GM23338 (cell line): ENCODE measurements at regions not wholly inside any gene's neighbourhood (a gene's known extent, or its start where the extent isn't known, plus 50 kb on each side); places are given as distances from the start of the nearest gene placed in this dataset.

Experiments used
- ATAC-seq: fragments of 200-7000 bp; cut with Tn5 transposase; 3 replicates; pipeline ENCODE4 v1.9.1; 2020
- DNase-seq: peaks from one replicate; pipeline ENCODE4 v3.0.0-alpha.2; 2015; ENCODE audit warnings: low spot score
- H2AFZ ChIP-seq: fragments of 200-600 bp; sonication (generic); 2 replicates; pipeline ENCODE4 v1.8.0; 2016; ENCODE audit warnings: antibody characterized with exemption, mild to moderate bottlenecking, moderate library complexity
- H3F3A ChIP-seq: fragments of 200-600 bp; sonication (generic); replicated peaks from 2 replicates; pipeline ENCODE4 v1.8.0; 2017; ENCODE audit warnings: antibody characterized with exemption, mixed run types, low read depth
- H3K27ac ChIP-seq: fragments of 200-600 bp; sonication (generic); 2 replicates; pipeline ENCODE4 v1.6.1; 2016; ENCODE audit warnings: low read depth
- H3K27me3 ChIP-seq: fragments of 200-600 bp; sonication (generic); 2 replicates; pipeline ENCODE4 v1.8.0; 2016; ENCODE audit warnings: mild to moderate bottlenecking, mixed run types, moderate library complexity; ENCODE audit not compliant: insufficient read depth
- H3K36me3 ChIP-seq: fragments of 200-600 bp; sonication (generic); 2 replicates; pipeline ENCODE4 v1.8.0; 2016; ENCODE audit warnings: mild to moderate bottlenecking; ENCODE audit not compliant: insufficient read depth
- H3K4me1 ChIP-seq: fragments of 200-600 bp; sonication (generic); 2 replicates; pipeline ENCODE4 v1.8.0; 2016; ENCODE audit warnings: mild to moderate bottlenecking, moderate library complexity; ENCODE audit not compliant: insufficient read depth
- H3K4me2 ChIP-seq: fragments of 200-600 bp; sonication (generic); 2 replicates; pipeline ENCODE4 v1.7.1; 2017; ENCODE audit warnings: mixed run types
- H3K4me3 ChIP-seq: fragments of 200-600 bp; sonication (generic); 2 replicates; pipeline ENCODE4 v1.6.1; 2016; ENCODE audit warnings: mixed run types
- H3K79me2 ChIP-seq: fragments of 200-600 bp; sonication (generic); replicated peaks from 2 replicates; pipeline ENCODE4 v1.8.0; 2017; ENCODE audit warnings: mild to moderate bottlenecking; ENCODE audit not compliant: insufficient read depth
- H3K9me2 ChIP-seq: fragments of 200-600 bp; sonication (generic); 2 replicates; pipeline ENCODE4 v1.8.0; 2017; ENCODE audit not compliant: insufficient read depth
- H4K20me1 ChIP-seq: fragments of 200-600 bp; sonication (generic); replicated peaks from 2 replicates; pipeline ENCODE4 v1.8.0; 2017; ENCODE audit warnings: mild to moderate bottlenecking; ENCODE audit not compliant: insufficient read depth
- H3K27ac Mint-ChIP-seq: 2 replicates; pipeline ENCODE4 v1.8.0; 2020; ENCODE audit warnings: inconsistent platforms, mild to moderate bottlenecking, moderate library complexity, mixed read lengths
- H3K27me3 Mint-ChIP-seq: 3 replicates; pipeline ENCODE4 v1.8.0; 2022; ENCODE audit warnings: low read depth, mild to moderate bottlenecking, moderate library complexity, mixed read lengths, inconsistent platforms; ENCODE audit not compliant: insufficient read depth, poor library complexity
- H3K36me3 Mint-ChIP-seq: 3 replicates; pipeline ENCODE4 v1.8.0; 2021; ENCODE audit warnings: low read depth, mild to moderate bottlenecking, inconsistent platforms, moderate library complexity, mixed read lengths
- H3K4me1 Mint-ChIP-seq: 3 replicates; pipeline ENCODE4 v1.8.0; 2020; ENCODE audit warnings: mild to moderate bottlenecking, inconsistent platforms, mixed read lengths
- H3K4me3 Mint-ChIP-seq: 3 replicates; pipeline ENCODE4 v1.8.0; 2021; ENCODE audit warnings: moderate library complexity, mild to moderate bottlenecking, inconsistent platforms, mixed read lengths
- H3K9me3 Mint-ChIP-seq: 3 replicates; pipeline ENCODE4 v1.8.0; 2020; ENCODE audit warnings: moderate library complexity, mild to moderate bottlenecking, inconsistent platforms, mixed read lengths
- CREB1 ChIP-seq: fragments of 250-450 bp; sonication (Bioruptor Pico); IDR thresholded peaks from 2 replicates; pipeline ENCODE4 v1.5.0; 2020; ENCODE audit warnings: low read depth, mild to moderate bottlenecking, moderate library complexity
- CTCF ChIP-seq, 2 experiments: fragments of 200-600 bp in 1 of 2; sonication (generic) in 1 of 2; conservative IDR thresholded peaks; 2 replicates each; pipeline versions ENCODE4 v1.5.1 to v1.6.1; 2016 to 2017; ENCODE audit warnings: antibody characterized with exemption in 2 of 2, low read depth in 2 of 2, mild to moderate bottlenecking in 2 of 2, moderate library complexity in 1 of 2
- EZH2 ChIP-seq: fragments of 200-600 bp; sonication (generic); IDR thresholded peaks from one replicate; pipeline ENCODE4 v1.8.0; 2017; ENCODE audit warnings: antibody characterized with exemption, mild to moderate bottlenecking, low read depth; ENCODE audit not compliant: unreplicated experiment
- EZH2phosphoT487 ChIP-seq: fragments of 200-600 bp; sonication (generic); IDR thresholded peaks from one replicate; pipeline ENCODE4 v1.8.1; 2018; ENCODE audit warnings: antibody characterized with exemption; ENCODE audit not compliant: unreplicated experiment
- NANOG ChIP-seq: IDR thresholded peaks from 2 replicates; pipeline ENCODE4 v1.6.1; 2016; ENCODE audit warnings: antibody characterized with exemption, borderline replicate concordance
- POLR2AphosphoS5 ChIP-seq: IDR thresholded peaks from 2 replicates; pipeline ENCODE4 v1.6.1; 2016; ENCODE audit warnings: antibody characterized with exemption, low read depth
- REST ChIP-seq: IDR thresholded peaks from one replicate; pipeline ENCODE4 v1.6.1; 2018; ENCODE audit warnings: antibody characterized with exemption; ENCODE audit not compliant: unreplicated experiment
- STAT1 ChIP-seq: IDR thresholded peaks from one replicate; pipeline ENCODE4 v1.6.1; 2016; ENCODE audit warnings: antibody characterized with exemption; ENCODE audit not compliant: unreplicated experiment
- ZNF114 ChIP-seq: fragments of 250-450 bp; sonication (Bioruptor Pico); IDR thresholded peaks from 2 replicates; pipeline ENCODE4 v1.5.0; 2020; ENCODE audit warnings: mild to moderate bottlenecking, moderate library complexity
- ZNF331 ChIP-seq: fragments of 250-450 bp; sonication (Bioruptor Pico); IDR thresholded peaks from 2 replicates; pipeline ENCODE4 v1.5.0; 2020; ENCODE audit warnings: low read depth, mild to moderate bottlenecking, moderate library complexity
- TF ChIP-seq, protein P1 (sequence below): fragments of 250-450 bp; sonication (Bioruptor Pico); IDR thresholded peaks from 2 replicates; pipeline ENCODE4 v1.5.0; 2020; ENCODE audit warnings: mild to moderate bottlenecking, moderate library complexity
- TF ChIP-seq, protein P2 (sequence below): IDR thresholded peaks from 2 replicates; pipeline ENCODE4 v1.6.1; 2016; ENCODE audit warnings: antibody characterized with exemption

GRCh38 chr4:127209580-127210095 lies 423.1 kb upstream of the INTU start:
- H3K36me3 ChIP-seq, result no peaks in the 10 kb centered on the region
- no peaks in the 10 kb centered on the region for H3K27me3 Mint-ChIP-seq
- H4K20me1 ChIP-seq, result no peaks in the 10 kb centered on the region
- no peaks in the 10 kb centered on the region for H3K27me3 ChIP-seq
- H3K9me3 Mint-ChIP-seq, result peaks cover 5% of the 10 kb centered on the region; the same call in 2 of the 3 replicates
- no peak overlapping the region for H3K27ac ChIP-seq
- H3F3A ChIP-seq, result no peaks in the 10 kb centered on the region
- TF ChIP-seq REST (no peak), ZNF114 (no peak), NANOG (no peak), EZH2phosphoT487 (no peak), STAT1 (no peak), EZH2 (no peak), ZNF331 (CRISPR knock-in tag) (no peak), CTCF (conservative IDR thresholded peaks at IDR 0.05; ENCODE audit: low read depth in 2 of 2) (no peak), CREB1 (CRISPR knock-in tag) (no peak), POLR2AphosphoS5 (no peak)
- TF ChIP-seq, protein P1, sequence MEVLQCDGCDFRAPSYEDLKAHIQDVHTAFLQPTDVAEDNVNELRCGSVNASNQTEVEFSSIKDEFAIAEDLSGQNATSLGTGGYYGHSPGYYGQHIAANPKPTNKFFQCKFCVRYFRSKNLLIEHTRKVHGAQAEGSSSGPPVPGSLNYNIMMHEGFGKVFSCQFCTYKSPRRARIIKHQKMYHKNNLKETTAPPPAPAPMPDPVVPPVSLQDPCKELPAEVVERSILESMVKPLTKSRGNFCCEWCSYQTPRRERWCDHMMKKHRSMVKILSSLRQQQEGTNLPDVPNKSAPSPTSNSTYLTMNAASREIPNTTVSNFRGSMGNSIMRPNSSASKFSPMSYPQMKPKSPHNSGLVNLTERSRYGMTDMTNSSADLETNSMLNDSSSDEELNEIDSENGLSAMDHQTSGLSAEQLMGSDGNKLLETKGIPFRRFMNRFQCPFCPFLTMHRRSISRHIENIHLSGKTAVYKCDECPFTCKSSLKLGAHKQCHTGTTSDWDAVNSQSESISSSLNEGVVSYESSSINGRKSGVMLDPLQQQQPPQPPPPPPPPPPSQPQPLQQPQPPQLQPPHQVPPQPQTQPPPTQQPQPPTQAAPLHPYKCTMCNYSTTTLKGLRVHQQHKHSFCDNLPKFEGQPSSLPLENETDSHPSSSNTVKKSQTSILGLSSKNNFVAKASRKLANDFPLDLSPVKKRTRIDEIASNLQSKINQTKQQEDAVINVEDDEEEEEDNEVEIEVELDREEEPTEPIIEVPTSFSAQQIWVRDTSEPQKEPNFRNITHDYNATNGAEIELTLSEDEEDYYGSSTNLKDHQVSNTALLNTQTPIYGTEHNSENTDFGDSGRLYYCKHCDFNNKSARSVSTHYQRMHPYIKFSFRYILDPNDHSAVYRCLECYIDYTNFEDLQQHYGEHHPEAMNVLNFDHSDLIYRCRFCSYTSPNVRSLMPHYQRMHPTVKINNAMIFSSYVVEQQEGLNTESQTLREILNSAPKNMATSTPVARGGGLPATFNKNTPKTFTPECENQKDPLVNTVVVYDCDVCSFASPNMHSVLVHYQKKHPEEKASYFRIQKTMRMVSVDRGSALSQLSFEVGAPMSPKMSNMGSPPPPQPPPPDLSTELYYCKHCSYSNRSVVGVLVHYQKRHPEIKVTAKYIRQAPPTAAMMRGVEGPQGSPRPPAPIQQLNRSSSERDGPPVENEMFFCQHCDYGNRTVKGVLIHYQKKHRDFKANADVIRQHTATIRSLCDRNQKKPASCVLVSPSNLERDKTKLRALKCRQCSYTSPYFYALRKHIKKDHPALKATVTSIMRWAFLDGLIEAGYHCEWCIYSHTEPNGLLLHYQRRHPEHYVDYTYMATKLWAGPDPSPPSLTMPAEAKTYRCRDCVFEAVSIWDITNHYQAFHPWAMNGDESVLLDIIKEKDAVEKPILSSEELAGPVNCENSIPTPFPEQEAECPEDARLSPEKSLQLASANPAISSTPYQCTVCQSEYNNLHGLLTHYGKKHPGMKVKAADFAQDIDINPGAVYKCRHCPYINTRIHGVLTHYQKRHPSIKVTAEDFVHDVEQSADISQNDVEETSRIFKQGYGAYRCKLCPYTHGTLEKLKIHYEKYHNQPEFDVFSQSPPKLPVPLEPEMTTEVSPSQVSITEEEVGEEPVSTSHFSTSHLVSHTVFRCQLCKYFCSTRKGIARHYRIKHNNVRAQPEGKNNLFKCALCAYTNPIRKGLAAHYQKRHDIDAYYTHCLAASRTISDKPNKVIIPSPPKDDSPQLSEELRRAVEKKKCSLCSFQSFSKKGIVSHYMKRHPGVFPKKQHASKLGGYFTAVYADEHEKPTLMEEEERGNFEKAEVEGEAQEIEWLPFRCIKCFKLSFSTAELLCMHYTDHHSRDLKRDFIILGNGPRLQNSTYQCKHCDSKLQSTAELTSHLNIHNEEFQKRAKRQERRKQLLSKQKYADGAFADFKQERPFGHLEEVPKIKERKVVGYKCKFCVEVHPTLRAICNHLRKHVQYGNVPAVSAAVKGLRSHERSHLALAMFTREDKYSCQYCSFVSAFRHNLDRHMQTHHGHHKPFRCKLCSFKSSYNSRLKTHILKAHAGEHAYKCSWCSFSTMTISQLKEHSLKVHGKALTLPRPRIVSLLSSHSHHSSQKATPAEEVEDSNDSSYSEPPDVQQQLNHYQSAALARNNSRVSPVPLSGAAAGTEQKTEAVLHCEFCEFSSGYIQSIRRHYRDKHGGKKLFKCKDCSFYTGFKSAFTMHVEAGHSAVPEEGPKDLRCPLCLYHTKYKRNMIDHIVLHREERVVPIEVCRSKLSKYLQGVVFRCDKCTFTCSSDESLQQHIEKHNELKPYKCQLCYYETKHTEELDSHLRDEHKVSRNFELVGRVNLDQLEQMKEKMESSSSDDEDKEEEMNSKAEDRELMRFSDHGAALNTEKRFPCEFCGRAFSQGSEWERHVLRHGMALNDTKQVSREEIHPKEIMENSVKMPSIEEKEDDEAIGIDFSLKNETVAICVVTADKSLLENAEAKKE (CRISPR knock-in tag), result no peak
- TF ChIP-seq, protein P2, sequence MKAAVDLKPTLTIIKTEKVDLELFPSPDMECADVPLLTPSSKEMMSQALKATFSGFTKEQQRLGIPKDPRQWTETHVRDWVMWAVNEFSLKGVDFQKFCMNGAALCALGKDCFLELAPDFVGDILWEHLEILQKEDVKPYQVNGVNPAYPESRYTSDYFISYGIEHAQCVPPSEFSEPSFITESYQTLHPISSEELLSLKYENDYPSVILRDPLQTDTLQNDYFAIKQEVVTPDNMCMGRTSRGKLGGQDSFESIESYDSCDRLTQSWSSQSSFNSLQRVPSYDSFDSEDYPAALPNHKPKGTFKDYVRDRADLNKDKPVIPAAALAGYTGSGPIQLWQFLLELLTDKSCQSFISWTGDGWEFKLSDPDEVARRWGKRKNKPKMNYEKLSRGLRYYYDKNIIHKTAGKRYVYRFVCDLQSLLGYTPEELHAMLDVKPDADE, result no peak
- peaks cover 6% of the 10 kb centered on the region for H3K4me1 Mint-ChIP-seq
- peaks cover 14% of the 10 kb centered on the region; the same call in 2 of the 3 replicates for H3K36me3 Mint-ChIP-seq
- no peaks in the 10 kb centered on the region for H3K79me2 ChIP-seq
- H3K4me3 ChIP-seq, result no peak overlapping the region
- H3K4me3 Mint-ChIP-seq, result no peak overlapping the region
- H3K27ac Mint-ChIP-seq, result no peak overlapping the region
- peaks cover 1% of the 10 kb centered on the region for H3K4me1 ChIP-seq
- no peak for DNase-seq
- no peak overlapping the region for H2AFZ ChIP-seq
- H3K9me2 ChIP-seq, result peaks cover 6% of the 10 kb centered on the region
- no peak overlapping the region for H3K4me2 ChIP-seq
- no peak for ATAC-seq
